TTC549 (cell line): ENCODE measurements at regions not wholly inside any gene's neighbourhood (a gene's known extent, or its start where the extent isn't known, plus 50 kb on each side); places are given as distances from the start of the nearest gene placed in this dataset.
"Not testable (repeated sequence)": the region's sequence is repeated elsewhere in the genome, so short reads cannot be mapped to it uniquely, and the experiment has no call there.

Source experiments
- FAIRE-seq: peaks from 2 replicates; lab custom pipeline; 2012; peaks lifted over from hg19 to GRCh38; lab: Jason Lieb, UNC

DNA sequence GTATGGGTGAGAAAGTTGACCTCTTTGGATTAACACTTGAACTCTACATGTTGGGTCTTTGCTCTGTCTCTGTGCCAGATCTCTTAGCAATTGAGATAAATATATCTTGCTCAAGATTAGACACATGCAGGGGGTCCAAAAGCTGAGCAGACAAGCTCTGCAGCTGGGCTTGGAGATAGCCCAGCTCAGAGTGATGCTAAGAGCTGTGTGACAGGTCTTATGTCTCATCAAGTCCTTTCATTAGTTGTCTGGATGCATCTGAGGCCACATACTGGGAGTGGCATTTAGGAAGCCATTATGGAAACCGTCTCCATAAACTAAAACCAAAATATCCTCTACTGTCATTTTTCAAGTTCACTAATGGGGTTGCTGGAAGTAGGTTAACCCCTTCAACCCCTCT lies 289.4 kb upstream of the DUSP10 start:
- no peak for FAIRE-seq

DNA sequence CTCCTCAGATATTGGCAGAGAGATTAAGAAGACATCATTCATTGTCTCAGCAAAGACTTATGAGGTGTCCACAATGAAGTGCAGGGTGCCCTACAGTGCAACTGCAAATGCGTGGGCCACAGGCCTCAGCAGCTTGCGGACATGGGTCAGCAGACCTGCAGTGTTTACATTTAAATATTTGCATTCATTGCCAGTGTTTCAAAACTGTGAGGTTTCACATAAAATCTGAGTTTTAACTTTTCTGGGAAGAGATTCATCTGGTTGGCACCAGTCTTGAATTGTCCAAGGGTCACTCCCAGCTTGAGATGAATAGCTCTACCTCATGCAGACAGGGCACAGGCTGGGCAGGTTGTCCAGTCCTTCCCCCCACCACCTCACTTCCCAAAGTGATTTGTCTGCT lies 286.8 kb upstream of the DUSP10 start:
- no peak for FAIRE-seq

DNA sequence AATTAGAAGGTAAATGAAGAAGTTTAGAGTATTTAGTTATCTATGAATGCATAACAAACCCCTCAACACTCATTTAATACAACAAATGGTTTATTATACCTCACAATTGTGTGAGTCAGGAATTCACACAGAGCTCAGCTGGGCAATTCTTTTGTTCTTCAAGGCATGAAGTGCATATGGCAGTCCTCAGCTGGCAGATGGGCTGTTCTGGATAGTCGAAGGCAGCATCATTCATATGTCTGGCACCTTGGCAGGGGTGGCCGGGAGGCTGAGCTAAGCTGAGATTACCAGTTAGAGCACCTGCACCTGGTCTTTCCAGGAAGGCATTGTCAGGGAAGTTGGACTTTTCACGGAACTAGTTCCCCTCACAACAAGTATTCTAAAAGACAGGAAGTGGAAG lies 286.2 kb upstream of the DUSP10 start:
- FAIRE-seq = no peak

DNA sequence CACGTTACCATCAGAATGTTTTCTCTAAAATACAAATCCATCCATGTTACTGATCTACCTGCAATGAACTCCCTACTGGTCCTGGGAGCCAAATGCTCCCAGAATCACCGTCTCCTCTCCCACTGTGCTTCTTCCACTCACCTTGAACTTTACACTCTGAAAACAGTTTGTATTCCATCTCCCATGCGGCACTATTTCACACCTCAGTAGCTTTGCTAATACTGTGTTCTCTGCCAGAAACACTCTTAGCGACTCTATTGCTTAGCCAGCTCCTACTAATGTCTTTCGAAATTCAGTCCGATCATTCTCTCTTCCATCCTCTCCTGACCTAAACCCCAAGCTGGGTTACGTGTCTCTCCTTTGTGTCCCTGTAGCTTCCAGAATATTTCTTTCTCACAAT lies 284.4 kb upstream of the DUSP10 start:
- FAIRE-seq = no peak

DNA sequence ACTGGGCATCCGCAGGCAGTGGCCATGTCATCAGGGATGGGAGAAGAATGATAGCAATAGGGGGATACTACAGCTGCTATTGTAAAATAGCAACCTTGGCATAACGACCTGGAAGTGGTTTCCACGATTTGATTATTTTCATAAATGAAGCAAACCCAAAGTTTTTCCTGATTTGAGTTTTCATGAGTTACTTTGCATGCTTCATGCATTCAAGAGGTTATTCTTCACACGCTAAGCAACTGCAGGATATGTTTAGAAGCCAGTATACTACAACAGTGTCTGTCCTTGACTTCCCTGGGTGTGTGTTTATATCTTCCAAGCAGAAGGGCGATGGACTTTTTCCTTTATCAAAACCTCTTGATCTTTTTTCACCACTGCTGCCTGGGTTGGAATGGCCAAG lies 281.1 kb upstream of the DUSP10 start:
- FAIRE-seq = no peak

DNA sequence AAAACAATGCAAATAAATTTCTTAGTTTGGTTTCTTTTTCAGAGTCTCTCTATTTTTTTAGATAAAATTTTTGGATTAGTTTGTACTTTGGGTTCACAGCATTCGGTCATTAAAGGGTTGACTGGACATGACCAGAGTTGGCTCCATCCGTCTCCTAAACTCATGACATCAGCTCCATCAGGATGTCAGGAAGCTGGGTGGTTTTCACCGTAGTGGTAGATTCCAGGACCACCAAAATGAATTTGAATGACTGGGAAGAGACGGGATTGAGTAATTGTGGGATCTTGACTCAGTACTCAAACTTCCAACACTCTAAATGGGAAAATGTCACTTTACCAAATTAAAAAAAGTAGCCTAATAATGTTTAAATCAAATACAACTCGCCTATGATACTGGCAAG lies 279.2 kb upstream of the DUSP10 start:
- no peak for FAIRE-seq

DNA sequence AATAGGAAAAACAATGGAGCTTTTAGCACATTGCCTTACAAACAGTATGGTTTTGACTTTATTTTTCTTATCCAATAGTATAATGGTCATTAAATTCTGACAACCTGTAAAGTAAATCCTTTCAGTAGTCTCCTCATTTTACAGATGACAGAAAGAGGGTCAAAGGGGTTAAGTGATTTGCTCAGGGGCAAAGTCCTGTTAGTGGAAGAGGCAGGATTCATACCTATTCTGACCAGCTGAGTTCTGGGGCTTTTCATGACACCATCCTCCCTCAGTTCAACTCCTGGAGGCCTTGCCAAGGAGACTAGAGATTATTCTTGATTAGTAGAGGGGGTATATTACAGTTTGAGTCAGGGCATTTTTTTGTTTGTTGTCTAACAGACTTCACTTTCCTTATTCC lies 278.7 kb upstream of the DUSP10 start:
- no peak for FAIRE-seq

DNA sequence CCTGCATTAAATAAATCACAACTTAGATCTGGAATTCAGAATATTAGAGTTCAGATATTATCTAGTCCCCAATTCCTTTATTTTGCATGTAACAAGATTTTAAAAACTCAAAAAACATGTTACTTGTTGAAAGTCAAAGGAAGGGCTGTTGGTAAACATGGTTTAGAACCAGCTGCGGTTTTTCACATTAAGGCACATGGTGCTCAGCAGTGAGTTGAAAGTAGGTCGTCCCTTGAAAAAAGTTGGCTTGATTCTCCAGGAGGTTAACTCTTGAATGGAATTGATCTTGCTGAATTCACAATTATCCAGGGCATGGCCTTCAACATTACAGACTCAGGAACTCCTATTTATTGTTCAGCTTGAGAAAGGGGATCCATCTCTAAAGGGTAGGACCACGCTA lies 277.1 kb upstream of the DUSP10 start:
- no peak for FAIRE-seq

DNA sequence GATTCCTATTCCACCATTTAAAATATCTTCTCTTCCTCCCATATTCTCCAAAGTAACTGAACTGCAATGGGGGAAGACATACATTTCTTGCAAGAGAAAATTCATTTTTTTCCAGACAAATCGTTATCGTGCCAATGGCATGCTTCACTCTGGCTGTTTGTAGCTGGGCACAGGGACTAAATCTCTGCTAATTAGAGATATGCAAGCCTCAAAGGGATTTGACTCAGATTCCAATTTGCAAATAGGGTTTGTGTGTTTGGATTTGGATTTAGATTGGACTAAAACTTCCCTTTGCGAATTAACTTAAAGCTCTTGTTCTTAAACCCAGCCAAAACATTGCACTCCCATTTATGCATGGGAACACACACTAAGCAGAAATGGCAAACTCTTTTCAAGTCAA lies 276.2 kb upstream of the DUSP10 start:
- no peak for FAIRE-seq

DNA sequence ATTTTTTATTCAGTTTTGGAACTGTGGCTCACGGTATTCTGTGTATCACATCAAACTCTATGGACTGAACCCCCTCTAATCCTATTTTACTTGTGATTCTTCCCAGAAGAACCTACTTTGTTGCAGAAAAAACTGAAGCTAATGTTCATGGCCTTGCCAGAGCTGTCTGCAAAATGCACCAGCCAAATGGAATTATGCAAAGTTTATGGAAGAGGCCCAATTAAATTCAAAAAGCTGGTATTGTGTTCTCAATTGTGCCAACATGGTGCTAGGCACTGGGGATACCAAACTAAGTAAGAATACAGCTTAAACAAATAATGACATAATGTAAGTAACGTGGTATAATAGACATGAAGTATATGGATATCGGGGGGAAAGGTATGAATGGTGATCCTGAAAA lies 273.8 kb upstream of the DUSP10 start:
- FAIRE-seq = no peak

DNA sequence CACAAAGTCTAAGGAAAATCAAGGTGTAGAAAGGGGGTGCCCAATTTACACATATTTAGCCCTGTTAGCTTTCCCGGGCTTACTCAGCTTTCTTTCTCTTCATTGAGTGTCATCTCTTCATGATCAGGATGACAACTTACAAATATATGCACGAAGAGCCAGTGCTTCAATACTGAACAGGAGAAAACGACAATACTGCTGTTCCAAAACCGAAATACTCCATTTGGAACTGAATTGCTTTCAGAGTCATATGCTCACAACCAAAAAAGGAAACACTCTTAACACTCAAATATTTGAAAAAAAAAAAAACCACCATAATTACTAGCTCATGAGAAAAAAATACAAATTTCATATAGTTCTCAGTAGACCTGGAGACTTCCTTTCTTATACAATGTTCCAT lies 272.1 kb upstream of the DUSP10 start:
- FAIRE-seq = no peak

DNA sequence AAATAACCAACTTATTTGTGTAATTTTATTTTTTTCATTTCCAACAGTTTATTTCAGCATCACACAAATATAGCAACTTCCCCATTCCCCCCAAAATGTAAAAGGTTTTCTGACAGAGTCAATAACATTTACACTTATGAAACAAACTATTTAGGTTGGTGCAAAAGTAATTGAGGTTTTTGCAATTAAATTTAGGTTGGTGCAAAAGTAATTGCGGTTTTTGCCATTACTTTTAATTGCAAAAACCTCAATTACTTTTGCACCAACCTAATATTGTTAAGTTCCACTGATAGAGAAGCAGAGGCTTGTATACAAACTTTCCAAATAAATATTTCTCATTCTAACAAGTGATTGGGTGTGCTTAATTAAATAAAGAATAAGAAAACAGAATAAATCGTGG lies 270.9 kb upstream of the DUSP10 start:
- FAIRE-seq = no peak

DNA sequence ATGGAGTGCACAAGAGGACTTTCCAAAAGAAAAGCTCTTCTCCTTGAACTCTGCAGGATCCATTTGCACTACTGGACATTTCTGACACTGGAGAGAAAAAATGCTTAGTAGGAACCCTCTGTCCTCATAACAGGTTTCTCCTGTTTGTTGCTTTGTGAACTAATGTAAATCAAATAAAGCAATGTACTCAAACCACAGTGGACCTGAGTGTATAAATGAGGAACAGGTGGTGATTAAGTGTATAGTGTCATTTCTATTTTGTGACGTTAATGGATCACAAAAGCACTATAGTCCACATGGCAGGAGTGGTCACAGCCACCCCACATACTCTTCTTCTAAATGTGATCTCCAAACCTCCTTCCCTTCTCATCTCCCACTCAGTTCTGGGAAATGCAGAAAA lies 268.4 kb upstream of the DUSP10 start:
- no peak for FAIRE-seq

DNA sequence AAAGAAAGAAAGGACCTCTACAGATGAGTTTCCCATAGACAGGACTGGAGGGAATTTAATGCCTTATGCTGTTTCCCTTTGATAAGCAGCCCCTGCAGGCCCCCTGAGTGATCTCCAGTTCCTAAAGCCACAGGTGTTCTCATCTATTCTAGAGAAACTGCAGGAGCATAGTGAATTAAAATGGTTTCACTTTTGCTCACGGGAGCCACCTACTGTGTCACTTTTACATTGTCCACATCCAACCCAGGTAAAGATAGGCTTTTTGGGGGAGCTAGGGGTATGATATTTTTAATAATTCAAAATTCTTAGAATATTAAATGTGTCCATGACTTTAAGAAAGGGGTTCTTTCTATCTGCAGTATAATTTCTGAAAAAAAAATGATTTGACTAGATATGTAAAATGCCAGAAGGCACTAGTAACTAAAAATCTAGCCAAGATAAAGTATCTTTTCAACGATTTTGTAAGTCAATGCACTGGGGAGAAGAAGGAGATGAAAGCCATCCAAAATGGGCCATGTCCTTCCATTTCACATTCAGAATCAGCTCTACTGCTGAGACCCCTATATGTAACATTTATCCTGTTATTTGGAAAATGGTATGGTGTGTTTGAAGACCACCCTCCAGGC lies 267.3 kb upstream of the DUSP10 start:
- FAIRE-seq = no peak

DNA sequence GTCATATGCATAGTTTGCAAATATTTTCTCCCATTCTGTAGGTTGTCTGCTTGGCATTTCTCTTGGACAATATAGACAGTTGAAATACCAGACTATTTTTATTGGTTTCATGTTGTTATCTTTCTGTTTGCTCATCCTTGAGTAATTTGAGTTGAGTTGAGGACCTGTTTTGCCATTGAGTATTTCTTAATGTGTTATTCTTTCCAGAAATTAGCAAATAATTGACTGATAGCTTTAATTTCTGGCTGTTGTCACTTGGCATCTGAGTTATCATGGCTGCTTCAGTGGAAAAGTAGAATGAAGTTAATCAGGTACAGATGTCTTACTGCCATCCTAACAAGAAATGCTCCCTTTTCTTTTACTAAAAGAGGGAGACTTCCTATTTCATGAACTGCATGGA lies 264.8 kb upstream of the DUSP10 start:
- no peak for FAIRE-seq

DNA sequence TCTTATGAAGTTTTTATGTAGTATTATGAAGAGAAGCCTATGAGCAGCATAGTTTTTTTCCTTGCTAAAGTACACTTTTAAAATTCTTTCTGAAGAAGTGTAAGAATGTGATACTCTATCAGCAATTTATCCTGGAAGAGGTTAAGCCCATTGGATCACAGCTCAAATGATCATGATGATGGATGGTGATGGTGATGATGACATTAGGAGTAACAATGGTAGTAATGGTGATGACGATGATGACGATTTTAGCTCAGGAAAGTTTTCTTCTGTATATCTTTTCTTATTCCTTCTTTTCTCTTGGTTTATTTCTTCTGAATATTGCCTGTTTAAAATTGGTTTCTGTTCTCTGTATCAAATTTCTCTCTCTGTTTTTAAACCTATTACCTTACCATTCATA lies 262.9 kb upstream of the DUSP10 start:
- FAIRE-seq = no peak

DNA sequence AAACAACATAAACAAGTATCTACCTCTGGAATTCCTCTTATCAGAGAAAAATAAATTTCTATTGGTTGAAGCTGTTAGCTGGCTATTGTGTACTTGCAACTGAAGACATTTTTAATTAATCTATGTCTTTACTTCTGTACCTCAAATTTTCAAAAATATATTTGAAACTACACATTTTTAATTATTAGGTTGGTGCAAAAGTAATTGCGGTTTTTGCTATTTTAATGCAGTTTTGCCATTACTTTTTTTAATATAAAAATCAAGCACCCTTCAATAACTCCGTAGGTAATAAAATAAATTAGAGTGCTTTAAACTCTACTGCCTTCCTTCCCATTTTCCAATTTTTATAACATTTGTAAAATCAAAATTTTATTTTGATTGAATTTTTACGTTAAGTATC lies 262.1 kb upstream of the DUSP10 start:
- peak; percentile 50 for FAIRE-seq

DNA sequence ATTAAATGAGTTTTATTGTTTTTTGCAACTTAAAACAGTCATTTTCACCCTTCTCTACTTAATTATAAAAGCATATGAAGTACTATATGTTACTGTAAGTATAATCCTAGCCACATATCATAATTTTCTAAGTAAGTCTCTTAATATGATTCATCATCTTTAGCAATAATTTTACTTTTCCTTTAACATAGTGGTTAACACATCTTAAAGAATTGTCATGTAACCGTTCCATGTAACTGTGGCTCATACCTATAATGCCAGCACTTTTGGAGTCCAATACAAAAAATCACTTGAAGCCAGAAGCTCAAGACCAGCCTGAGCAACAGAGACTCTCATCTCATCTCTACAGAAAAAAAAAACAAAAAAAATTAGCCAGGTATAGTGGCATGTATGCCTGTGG lies 260.6 kb upstream of the DUSP10 start:
- FAIRE-seq = no peak

DNA sequence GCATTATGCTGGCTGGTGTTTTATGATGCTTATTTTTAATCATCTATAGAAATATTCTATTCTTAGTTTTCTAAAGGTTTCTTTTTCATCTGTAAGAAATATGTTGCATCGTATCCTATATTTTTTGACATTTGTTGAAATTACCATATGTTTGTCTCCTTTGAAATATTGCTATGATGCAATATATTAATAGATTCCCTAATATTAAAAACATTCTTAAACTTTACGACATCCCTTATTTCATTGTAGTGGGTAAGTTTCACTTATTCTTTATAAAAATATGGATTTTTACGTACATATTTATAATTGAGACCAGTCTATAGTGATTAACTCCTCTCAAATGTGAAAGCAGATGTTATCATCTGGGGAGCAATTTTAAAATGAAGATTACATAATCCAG lies 258.2 kb upstream of the DUSP10 start:
- no peak for FAIRE-seq

DNA sequence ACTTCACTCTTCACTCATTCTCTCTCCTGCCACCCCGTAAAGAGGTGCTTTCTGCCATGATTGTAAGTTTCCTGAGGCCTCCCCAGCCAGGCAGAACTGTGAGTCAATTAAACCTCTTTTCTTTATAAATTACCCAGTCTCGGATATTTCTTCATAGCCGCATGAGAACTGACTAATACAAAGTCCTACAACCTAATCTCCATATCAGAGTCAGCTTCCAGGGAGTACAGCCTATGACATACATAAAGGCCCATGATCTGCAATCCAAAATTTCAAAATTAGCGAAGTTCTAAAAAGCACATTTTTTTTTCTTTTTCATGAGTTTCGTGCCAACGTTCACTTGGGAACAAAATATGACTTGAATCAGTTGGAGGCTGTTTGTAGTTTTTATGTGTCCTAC lies 256.9 kb upstream of the DUSP10 start:
- FAIRE-seq = no peak

DNA sequence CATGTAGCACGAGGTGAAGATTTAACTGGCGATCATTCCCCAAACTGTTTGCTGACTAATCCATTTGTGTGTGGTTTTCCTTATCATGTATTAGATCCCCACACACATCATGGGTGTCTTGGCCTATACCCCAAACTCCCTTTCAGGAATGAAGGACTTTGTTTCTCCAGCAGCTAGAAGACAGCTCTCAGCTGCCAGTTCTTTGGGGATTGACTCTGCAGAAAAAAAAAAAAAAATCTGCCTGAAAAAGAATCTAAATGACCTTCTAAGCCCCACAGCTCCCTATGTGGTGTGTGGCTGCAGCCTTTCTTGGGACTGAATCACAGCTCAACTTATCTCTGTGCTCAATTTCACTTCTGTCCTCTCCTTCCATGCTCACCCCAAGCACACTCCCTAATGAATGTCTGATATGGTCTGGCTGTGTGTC lies 256.3 kb upstream of the DUSP10 start:
- FAIRE-seq = no peak

DNA sequence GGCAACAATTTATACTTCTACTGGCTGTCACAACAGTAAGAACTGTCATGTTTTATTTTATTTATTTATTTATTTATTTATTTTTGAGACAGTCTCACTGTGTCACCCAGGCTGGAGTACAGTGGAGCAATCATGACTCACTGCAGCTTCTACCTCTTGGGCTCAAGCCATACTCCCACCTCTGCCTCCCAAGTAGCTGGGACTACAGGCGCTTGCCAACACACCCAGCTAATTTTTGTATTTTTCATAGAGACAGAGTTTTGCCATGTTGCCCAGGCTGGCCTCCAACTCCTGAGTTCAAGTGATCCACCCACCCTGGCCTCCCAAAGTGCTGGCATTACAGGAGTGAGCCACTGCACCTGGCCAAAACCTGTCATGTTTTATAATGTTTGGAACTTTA lies 255.1 kb upstream of the DUSP10 start:
- FAIRE-seq = not testable (repeated sequence)

DNA sequence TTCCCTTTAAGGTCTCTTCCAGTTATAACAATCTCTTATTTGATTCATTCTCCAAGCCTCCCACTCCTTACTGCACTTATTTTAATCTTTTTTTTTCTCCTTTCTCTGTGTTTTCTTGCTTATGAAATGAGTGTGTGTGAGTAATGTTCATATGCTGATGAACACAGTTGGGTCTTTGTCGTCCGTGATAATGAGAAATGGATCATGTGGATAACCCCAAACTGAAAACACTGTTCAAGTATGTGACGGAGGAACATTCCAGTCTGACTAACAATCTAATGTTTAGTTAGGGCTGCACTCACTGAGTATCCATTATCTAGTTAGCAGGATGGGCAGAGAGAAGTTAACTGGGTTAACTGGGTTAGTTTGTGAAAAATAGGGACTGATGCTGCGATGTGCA lies 253.1 kb upstream of the DUSP10 start:
- FAIRE-seq = no peak

DNA sequence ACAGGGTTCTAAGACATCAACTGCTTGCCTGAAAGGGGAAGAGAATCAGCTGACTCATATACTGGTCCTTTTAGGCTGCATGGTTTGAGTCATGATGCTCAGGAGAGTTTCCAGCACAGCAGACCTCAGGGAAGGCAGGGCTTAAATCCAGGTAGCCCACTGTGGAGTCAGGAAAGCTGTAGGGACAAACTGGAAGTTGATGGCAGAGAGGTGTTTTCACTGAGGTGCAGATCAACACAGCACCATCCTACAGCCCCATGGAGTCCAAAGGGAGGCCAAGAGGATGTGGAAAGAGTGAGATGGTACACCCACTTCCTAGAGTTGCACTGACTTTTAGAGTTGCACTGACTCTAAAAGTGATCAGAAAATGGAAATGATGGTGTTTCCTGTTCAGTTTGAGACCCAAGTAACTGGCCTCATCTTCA lies 252.4 kb upstream of the DUSP10 start:
- FAIRE-seq = no peak

DNA sequence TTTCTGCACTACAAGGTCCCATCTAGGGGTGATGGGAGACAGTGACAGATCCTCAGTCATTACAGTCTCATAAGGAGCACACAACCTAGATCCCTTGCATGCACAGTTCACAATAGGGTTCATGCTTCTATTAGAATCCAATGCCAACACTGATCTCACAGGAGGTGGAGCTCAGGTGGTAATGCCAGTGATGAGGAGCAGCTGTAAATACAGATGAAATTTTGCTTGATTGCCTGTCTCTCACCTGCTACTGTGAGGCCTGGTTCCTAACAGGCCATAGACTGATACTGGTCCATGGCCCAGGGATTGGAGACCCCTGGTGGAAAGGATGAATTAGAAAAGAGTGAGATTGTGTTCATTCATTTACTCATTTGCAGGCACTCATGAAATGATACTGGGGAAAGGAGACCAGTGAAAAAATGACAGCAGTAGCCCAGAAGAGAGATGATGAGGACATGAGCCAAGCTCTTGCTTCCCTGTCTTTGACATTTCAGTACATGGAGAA lies 251.6 kb upstream of the DUSP10 start:
- no peak for FAIRE-seq
